ENCODE measurements at regions not wholly inside any gene's neighbourhood (a gene's known extent, or its start where the extent isn't known, plus 50 kb on each side); places are given as distances from the start of the nearest gene placed in this dataset.

GRCh38 chr6:102749210-102749971 lies 1355.9 kb downstream of the GRIK2 start:
- TF ChIP-seq CTCF (IDR thresholded peaks at IDR 0.05; ENCODE audit: partially characterized antibody, unreplicated experiment): no peak
- Mint-ChIP-seq H3K27me3 (ENCODE audit: unreplicated experiment) (no peaks in the 10 kb centered on the region), H3K4me1 (ENCODE audit: low read depth, unreplicated experiment) (peaks cover 1% of the 10 kb centered on the region), H3K36me3 (ENCODE audit: unreplicated experiment) (no peaks in the 10 kb centered on the region), H3K4me3 (ENCODE audit: unreplicated experiment) (no peak overlapping the region), H3K9me3 (ENCODE audit: unreplicated experiment) (no peaks in the 10 kb centered on the region), H3K27ac (ENCODE audit: unreplicated experiment) (no peak overlapping the region)
- no peak for DNase-seq

- DNase-seq: no peak
- no peak for TF ChIP-seq CTCF (IDR thresholded peaks at IDR 0.05; ENCODE audit: partially characterized antibody, unreplicated experiment)
- Mint-ChIP-seq H3K4me3 (ENCODE audit: unreplicated experiment) (no peak overlapping the region), H3K4me1 (ENCODE audit: low read depth, unreplicated experiment) (peaks cover 14% of the 10 kb centered on the region), H3K27ac (ENCODE audit: unreplicated experiment) (no peak overlapping the region), H3K9me3 (ENCODE audit: unreplicated experiment) (no peaks in the 10 kb centered on the region), H3K27me3 (ENCODE audit: unreplicated experiment) (no peaks in the 10 kb centered on the region), H3K36me3 (ENCODE audit: unreplicated experiment) (no peaks in the 10 kb centered on the region)
Observed at GRCh38 chr6:102746941-102747340, 1353.4 kb downstream of the GRIK2 start.

GRCh38 chr6:102742754-102743356 lies 1349.3 kb downstream of the GRIK2 start:
- H3K27ac Mint-ChIP-seq (ENCODE audit: unreplicated experiment): peak overlapping the region; percentile 28
- H3K36me3 Mint-ChIP-seq (ENCODE audit: unreplicated experiment): no peaks in the 10 kb centered on the region
- peaks cover 16% of the 10 kb centered on the region for H3K4me1 Mint-ChIP-seq (ENCODE audit: low read depth, unreplicated experiment)
- no peak for DNase-seq
- no peak overlapping the region for H3K4me3 Mint-ChIP-seq (ENCODE audit: unreplicated experiment)
- H3K9me3 Mint-ChIP-seq (ENCODE audit: unreplicated experiment): no peaks in the 10 kb centered on the region
- TF ChIP-seq CTCF (IDR thresholded peaks at IDR 0.05; ENCODE audit: partially characterized antibody, unreplicated experiment): no peak
- no peaks in the 10 kb centered on the region for H3K27me3 Mint-ChIP-seq (ENCODE audit: unreplicated experiment)

GRCh38 chr6:102742028-102742427 lies 1348.5 kb downstream of the GRIK2 start:
- Mint-ChIP-seq H3K27ac (ENCODE audit: unreplicated experiment) (no peak overlapping the region), H3K27me3 (ENCODE audit: unreplicated experiment) (no peaks in the 10 kb centered on the region), H3K4me3 (ENCODE audit: unreplicated experiment) (no peak overlapping the region), H3K36me3 (ENCODE audit: unreplicated experiment) (no peaks in the 10 kb centered on the region), H3K4me1 (ENCODE audit: low read depth, unreplicated experiment) (peaks cover 16% of the 10 kb centered on the region), H3K9me3 (ENCODE audit: unreplicated experiment) (no peaks in the 10 kb centered on the region)
- no peak for TF ChIP-seq CTCF (IDR thresholded peaks at IDR 0.05; ENCODE audit: partially characterized antibody, unreplicated experiment)
- DNase-seq: no peak

- Mint-ChIP-seq H3K27ac (ENCODE audit: unreplicated experiment) (no peak overlapping the region), H3K36me3 (ENCODE audit: unreplicated experiment) (no peaks in the 10 kb centered on the region), H3K4me1 (ENCODE audit: low read depth, unreplicated experiment) (peaks cover 3% of the 10 kb centered on the region), H3K4me3 (ENCODE audit: unreplicated experiment) (no peak overlapping the region), H3K27me3 (ENCODE audit: unreplicated experiment) (no peaks in the 10 kb centered on the region), H3K9me3 (ENCODE audit: unreplicated experiment) (peaks cover 2% of the 10 kb centered on the region)
- TF ChIP-seq CTCF (IDR thresholded peaks at IDR 0.05; ENCODE audit: partially characterized antibody, unreplicated experiment): no peak
- DNase-seq: no peak
Observed at GRCh38 chr6:102736941-102737368, 1343.4 kb downstream of the GRIK2 start.

All from glutamatergic neuron (in vitro differentiated cells).